ENCODE measurements at regions not wholly inside any gene's neighbourhood (a gene's known extent, or its start where the extent isn't known, plus 50 kb on each side); places are given as distances from the start of the nearest gene placed in this dataset.

- Histone ChIP-seq H3K27ac (no peak overlapping the region), H3K4me3 (no peak overlapping the region), H3K27me3 (no peaks in the 10 kb centered on the region), H3K36me3 (ENCODE audit: low read depth, missing control alignments) (no peaks in the 10 kb centered on the region), H3K4me1 (no peaks in the 10 kb centered on the region), H3K9me3 (no peaks in the 10 kb centered on the region)
- DNase-seq, result no peak
- TF ChIP-seq CTCF (IDR thresholded peaks at IDR 0.05) (no peak), POLR2A (IDR thresholded peaks at IDR 0.05) (no peak)
- intact Hi-C loops (cut with DNase I; ENCODE audit: low total_unique reads), result no loop called here
- WGBS, 2 donors, result 85 to 88% methylated on average over 1 of the region's 1 CpG
Measured at GRCh38 chr13:59299584-59299983, 864.1 kb downstream of the DIAPH3 start.

- Histone ChIP-seq H3K4me3 (no peak overlapping the region), H3K36me3 (ENCODE audit: low read depth, missing control alignments) (no peaks in the 10 kb centered on the region), H3K4me1 (no peaks in the 10 kb centered on the region), H3K27ac (no peak overlapping the region), H3K27me3 (no peaks in the 10 kb centered on the region), H3K9me3 (no peaks in the 10 kb centered on the region)
- intact Hi-C loops (cut with DNase I; ENCODE audit: low total_unique reads), result no loop called here
- whole genome bisulfite sequencing, 2 donors, result 65 to 81% methylated on average over 9 of the region's 9 CpGs
- no peak for TF ChIP-seq CTCF (IDR thresholded peaks at IDR 0.05)
- TF ChIP-seq POLR2A (IDR thresholded peaks at IDR 0.05), result no peak
- no peak for DNase-seq
Measured at GRCh38 chr13:59300355-59301173, 863.2 kb downstream of the DIAPH3 start.

- DNase-seq, result no peak
- no peaks in the 10 kb centered on the region for H3K27me3 ChIP-seq
- no peak overlapping the region for H3K27ac ChIP-seq
- TF ChIP-seq CTCF (IDR thresholded peaks at IDR 0.05) (no peak), POLR2A (IDR thresholded peaks at IDR 0.05) (no peak)
- WGBS, 2 donors, result 75 to 77% methylated on average over 2 of the region's 2 CpGs
- H3K4me1 ChIP-seq, result no peaks in the 10 kb centered on the region
- H3K4me3 ChIP-seq, result no peak overlapping the region
- no peaks in the 10 kb centered on the region for H3K36me3 ChIP-seq (ENCODE audit: low read depth, missing control alignments)
- H3K9me3 ChIP-seq, result no peaks in the 10 kb centered on the region
- intact Hi-C loops (cut with DNase I; ENCODE audit: low total_unique reads), result no loop called here
Measured at GRCh38 chr13:59301174-59301567, 862.6 kb downstream of the DIAPH3 start.

GRCh38 chr13:59303433-59303832, 860.3 kb downstream of the DIAPH3 start:
- TF ChIP-seq CTCF (IDR thresholded peaks at IDR 0.05) (no peak), POLR2A (IDR thresholded peaks at IDR 0.05) (no peak)
- no peak for DNase-seq
- no peaks in the 10 kb centered on the region for H3K4me1 ChIP-seq
- H3K4me3 ChIP-seq, result no peak overlapping the region
- H3K36me3 ChIP-seq (ENCODE audit: low read depth, missing control alignments), result no peaks in the 10 kb centered on the region
- intact Hi-C loops (cut with DNase I; ENCODE audit: low total_unique reads), result no loop called here
- H3K27ac ChIP-seq, result no peak overlapping the region
- H3K27me3 ChIP-seq, result no peaks in the 10 kb centered on the region
- H3K9me3 ChIP-seq, result no peaks in the 10 kb centered on the region

- TF ChIP-seq POLR2A (IDR thresholded peaks at IDR 0.05) (no peak), CTCF (IDR thresholded peaks at IDR 0.05) (no peak)
- Histone ChIP-seq H3K36me3 (ENCODE audit: low read depth, missing control alignments) (no peaks in the 10 kb centered on the region), H3K27ac (no peak overlapping the region), H3K27me3 (no peaks in the 10 kb centered on the region), H3K4me1 (no peaks in the 10 kb centered on the region), H3K9me3 (no peaks in the 10 kb centered on the region), H3K4me3 (no peak overlapping the region)
- intact Hi-C loops (cut with DNase I; ENCODE audit: low total_unique reads), result no loop called here
- WGBS, 2 donors, result 100% methylated on average over 1 of the region's 1 CpG
- DNase-seq, result no peak
Measured at GRCh38 chr13:59304596-59304995, 859.1 kb downstream of the DIAPH3 start.
